Caki2 (cell line): ENCODE measurements at regions not wholly inside any gene's neighbourhood (a gene's known extent, or its start where the extent isn't known, plus 50 kb on each side); places are given as distances from the start of the nearest gene placed in this dataset.
"Not testable (repeated sequence)": the region's sequence is repeated elsewhere in the genome, so short reads cannot be mapped to it uniquely, and the experiment has no call there.

Experiments used
- DNase-seq: peaks from one replicate; pipeline ENCODE4 v3.0.0-alpha.2; 2015; ENCODE audit warnings: low read depth
- in situ Hi-C: cut with HindIII; loops from 2 replicates; pipeline ENCODE4 v1.10.0; 2016; ENCODE audit warnings: low sequenced_read_pairs, low pct_unique_long_range_greater_than_20kb, mixed read lengths

- in situ Hi-C loops: no loop called here
- DNase-seq: no peak
Observed at GRCh38 chr1:68745451-68745850, 248.6 kb upstream of the DEPDC1 start.

GRCh38 chr1:68746378-68746777 is 249.5 kb upstream of the DEPDC1 start:
- DNase-seq: no peak
- in situ Hi-C loops: no loop called here

GRCh38 chr1:68751723-68752122 is 254.8 kb upstream of the DEPDC1 start:
- in situ Hi-C loops: no loop called here
- DNase-seq: no peak

GRCh38 chr1:68758666-68759209 is 261.9 kb upstream of the DEPDC1 start:
- DNase-seq: no peak
- in situ Hi-C loops: no loop called here

GRCh38 chr1:68767941-68768340 is 271.1 kb upstream of the DEPDC1 start:
- in situ Hi-C loops: no loop called here
- DNase-seq: no peak

GRCh38 chr1:68770817-68771216 is 273.9 kb upstream of the DEPDC1 start:
- in situ Hi-C loops: no loop called here
- no peak for DNase-seq

GRCh38 chr1:68777851-68778250 is 281.0 kb upstream of the DEPDC1 start:
- in situ Hi-C loops: no loop called here
- no peak for DNase-seq

GRCh38 chr1:68779841-68780240 is 283.0 kb upstream of the DEPDC1 start:
- DNase-seq, in situ Hi-C loops: not testable (repeated sequence)

GRCh38 chr1:68780919-68781318 is 284.0 kb upstream of the DEPDC1 start:
- no peak for DNase-seq
- in situ Hi-C loops: no loop called here

GRCh38 chr1:68782890-68783289 is 286.0 kb upstream of the DEPDC1 start:
- DNase-seq: no peak
- in situ Hi-C loops: no loop called here

- in situ Hi-C loops: no loop called here
- no peak for DNase-seq
Observed at GRCh38 chr1:68785328-68785727, 288.4 kb upstream of the DEPDC1 start.

GRCh38 chr1:68788762-68789161 is 291.9 kb upstream of the DEPDC1 start:
- in situ Hi-C loops: no loop called here
- no peak for DNase-seq

GRCh38 chr1:68791800-68792199 is 294.9 kb upstream of the DEPDC1 start:
- in situ Hi-C loops: no loop called here
- no peak for DNase-seq

- in situ Hi-C loops: no loop called here
- no peak for DNase-seq
Observed at GRCh38 chr1:68795956-68796355, 299.1 kb upstream of the DEPDC1 start.

GRCh38 chr1:68796888-68797287 is 300.0 kb upstream of the DEPDC1 start:
- no peak for DNase-seq
- in situ Hi-C loops: no loop called here

GRCh38 chr1:68798071-68798470 is 301.2 kb upstream of the DEPDC1 start:
- in situ Hi-C loops: no loop called here
- DNase-seq: no peak

- DNase-seq: no peak
- in situ Hi-C loops: no loop called here
Observed at GRCh38 chr1:68799096-68799495, 302.2 kb upstream of the DEPDC1 start.

- in situ Hi-C loops: no loop called here
- DNase-seq: no peak
Observed at GRCh38 chr1:68800182-68800581, 303.3 kb upstream of the DEPDC1 start.

GRCh38 chr1:68801440-68801839 is 304.6 kb upstream of the DEPDC1 start:
- in situ Hi-C loops: no loop called here
- no peak for DNase-seq

GRCh38 chr1:68805097-68805641 is 308.3 kb upstream of the DEPDC1 start:
- DNase-seq: no peak
- in situ Hi-C loops: no loop called here

- no peak for DNase-seq
- in situ Hi-C loops: no loop called here
Observed at GRCh38 chr1:68808351-68808750, 311.5 kb upstream of the DEPDC1 start.
